HG03457 (cell line): ENCODE measurements at regions not wholly inside any gene's neighbourhood (a gene's known extent, or its start where the extent isn't known, plus 50 kb on each side); places are given as distances from the start of the nearest gene placed in this dataset.
"Not testable (repeated sequence)": the region's sequence is repeated elsewhere in the genome, so short reads cannot be mapped to it uniquely, and the experiment has no call there.

ENCODE experiments used
- ATAC-seq: cut with Tn5 transposase; IDR thresholded peaks from one replicate; pipeline ENCODE4 v1.9.1; 2021; ENCODE audit warnings: moderate number of reproducible peaks; ENCODE audit not compliant: unreplicated experiment

GRCh38 chr5:158050421-158050820 lies 191.5 kb upstream of the CLINT1 start:
- no peak for ATAC-seq

GRCh38 chr5:158049459-158049858 lies 190.5 kb upstream of the CLINT1 start:
- ATAC-seq = no peak

GRCh38 chr5:158045696-158046095 lies 186.8 kb upstream of the CLINT1 start:
- no peak for ATAC-seq

- ATAC-seq = no peak
These were observed 181.0 kb upstream of the CLINT1 start for GRCh38 chr5:158039911-158040347.

- ATAC-seq = no peak
These were observed 180.5 kb upstream of the CLINT1 start for GRCh38 chr5:158039441-158039840.

GRCh38 chr5:158036983-158037595 lies 178.1 kb upstream of the CLINT1 start:
- not testable (repeated sequence) for ATAC-seq

- not testable (repeated sequence) for ATAC-seq
These were observed 175.6 kb upstream of the CLINT1 start for GRCh38 chr5:158034586-158034985.

- ATAC-seq = no peak
These were observed 174.8 kb upstream of the CLINT1 start for GRCh38 chr5:158033724-158034123.

- no peak for ATAC-seq
These were observed 174.1 kb upstream of the CLINT1 start for GRCh38 chr5:158033076-158033475.

GRCh38 chr5:158032246-158032645 lies 173.3 kb upstream of the CLINT1 start:
- ATAC-seq = no peak

GRCh38 chr5:158027806-158028775 lies 169.1 kb upstream of the CLINT1 start:
- ATAC-seq = no peak

GRCh38 chr5:158026304-158027031 lies 167.5 kb upstream of the CLINT1 start:
- ATAC-seq = no peak

- no peak for ATAC-seq
These were observed 164.3 kb upstream of the CLINT1 start for GRCh38 chr5:158023266-158023665.

- ATAC-seq = no peak
These were observed 163.9 kb upstream of the CLINT1 start for GRCh38 chr5:158022837-158023236.

GRCh38 chr5:158022393-158022792 lies 163.4 kb upstream of the CLINT1 start:
- no peak for ATAC-seq

- no peak for ATAC-seq
These were observed 161.8 kb upstream of the CLINT1 start for GRCh38 chr5:158020555-158021418.

GRCh38 chr5:158017469-158017868 lies 158.5 kb upstream of the CLINT1 start:
- no peak for ATAC-seq

GRCh38 chr5:158014372-158014771 lies 155.4 kb upstream of the CLINT1 start:
- no peak for ATAC-seq

- ATAC-seq = no peak
These were observed 155.0 kb upstream of the CLINT1 start for GRCh38 chr5:158013939-158014338.

GRCh38 chr5:158013303-158013702 lies 154.4 kb upstream of the CLINT1 start:
- ATAC-seq = no peak
